PC-3 (cell line): ENCODE measurements at regions not wholly inside any gene's neighbourhood (a gene's known extent, or its start where the extent isn't known, plus 50 kb on each side); places are given as distances from the start of the nearest gene placed in this dataset.

Source experiments
- EZH2 ChIP-seq: fragments of 300-600 bp; sonication (generic); IDR thresholded peaks from one replicate; pipeline ENCODE4 v1.6.1; 2017; ENCODE audit warnings: antibody characterized with exemption, mild to moderate bottlenecking, low read length; ENCODE audit not compliant: unreplicated experiment
- EZH2phosphoT487 ChIP-seq: fragments of 300-600 bp; sonication (generic); IDR thresholded peaks from 2 replicates; pipeline ENCODE4 v1.6.1; 2018; ENCODE audit warnings: mild to moderate bottlenecking, antibody characterized with exemption, low read length, borderline replicate concordance
- TF ChIP-seq, protein P1 (sequence below): fragments of 300-600 bp; sonication (generic); conservative IDR thresholded peaks from 2 replicates; pipeline ENCODE4 v1.5.1; 2017; ENCODE audit warnings: antibody characterized with exemption, low read depth, mild to moderate bottlenecking, low read length

GRCh38 chr3:18035641-18036449 lies 293.4 kb upstream of the TBC1D5 start:
- TF ChIP-seq, protein P1, sequence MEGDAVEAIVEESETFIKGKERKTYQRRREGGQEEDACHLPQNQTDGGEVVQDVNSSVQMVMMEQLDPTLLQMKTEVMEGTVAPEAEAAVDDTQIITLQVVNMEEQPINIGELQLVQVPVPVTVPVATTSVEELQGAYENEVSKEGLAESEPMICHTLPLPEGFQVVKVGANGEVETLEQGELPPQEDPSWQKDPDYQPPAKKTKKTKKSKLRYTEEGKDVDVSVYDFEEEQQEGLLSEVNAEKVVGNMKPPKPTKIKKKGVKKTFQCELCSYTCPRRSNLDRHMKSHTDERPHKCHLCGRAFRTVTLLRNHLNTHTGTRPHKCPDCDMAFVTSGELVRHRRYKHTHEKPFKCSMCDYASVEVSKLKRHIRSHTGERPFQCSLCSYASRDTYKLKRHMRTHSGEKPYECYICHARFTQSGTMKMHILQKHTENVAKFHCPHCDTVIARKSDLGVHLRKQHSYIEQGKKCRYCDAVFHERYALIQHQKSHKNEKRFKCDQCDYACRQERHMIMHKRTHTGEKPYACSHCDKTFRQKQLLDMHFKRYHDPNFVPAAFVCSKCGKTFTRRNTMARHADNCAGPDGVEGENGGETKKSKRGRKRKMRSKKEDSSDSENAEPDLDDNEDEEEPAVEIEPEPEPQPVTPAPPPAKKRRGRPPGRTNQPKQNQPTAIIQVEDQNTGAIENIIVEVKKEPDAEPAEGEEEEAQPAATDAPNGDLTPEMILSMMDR, result no peak
- TF ChIP-seq EZH2 (no peak), EZH2phosphoT487 (no peak)
